ENCODE measurements at regions not wholly inside any gene's neighbourhood (a gene's known extent, or its start where the extent isn't known, plus 50 kb on each side); places are given as distances from the start of the nearest gene placed in this dataset.
"Not testable (repeated sequence)": the region's sequence is repeated elsewhere in the genome, so short reads cannot be mapped to it uniquely, and the experiment has no call there.

- BruUV-seq (replicated peaks); DNase-seq; H3K36me3 ChIP-seq (ENCODE audit: control insufficient read depth, insufficient read depth, low read length); intact Hi-C loops (cut with micrococcal nuclease; ENCODE audit: unreplicated experiment); POLR2A ChIA-PET; H3K27me3 ChIP-seq (replicated peaks; ENCODE audit: control insufficient read depth, insufficient read depth, low read length); CTCF ChIA-PET; H3K4me1 Mint-ChIP-seq (ENCODE audit: low read depth, unreplicated experiment); H3K4me3 ChIP-seq (ENCODE audit: low read depth, low read length); H3K36me3 Mint-ChIP-seq (ENCODE audit: insufficient read depth, unreplicated experiment); H3K9me3 Mint-ChIP-seq (ENCODE audit: unreplicated experiment); H3K27me3 Mint-ChIP-seq (ENCODE audit: insufficient read depth, unreplicated experiment); H3K4me3 Mint-ChIP-seq (ENCODE audit: unreplicated experiment); H3K27ac Mint-ChIP-seq (ENCODE audit: unreplicated experiment); H3K9me3 ChIP-seq; H3K4me1 ChIP-seq: not testable (repeated sequence)
Observed at GRCh38 chr20:30669330-30670029, 588.0 kb upstream of the DEFB115 start.

- H3K9me3 Mint-ChIP-seq (ENCODE audit: unreplicated experiment); POLR2A ChIA-PET; H3K4me3 ChIP-seq (ENCODE audit: low read depth, low read length); H3K27me3 ChIP-seq (replicated peaks; ENCODE audit: control insufficient read depth, insufficient read depth, low read length); CTCF ChIA-PET; H3K4me1 Mint-ChIP-seq (ENCODE audit: low read depth, unreplicated experiment); H3K27ac Mint-ChIP-seq (ENCODE audit: unreplicated experiment); BruUV-seq (replicated peaks); H3K36me3 Mint-ChIP-seq (ENCODE audit: insufficient read depth, unreplicated experiment); H3K4me3 Mint-ChIP-seq (ENCODE audit: unreplicated experiment); DNase-seq; H3K27me3 Mint-ChIP-seq (ENCODE audit: insufficient read depth, unreplicated experiment); H3K36me3 ChIP-seq (ENCODE audit: control insufficient read depth, insufficient read depth, low read length); H3K4me1 ChIP-seq; intact Hi-C loops (cut with micrococcal nuclease; ENCODE audit: unreplicated experiment); H3K9me3 ChIP-seq: not testable (repeated sequence)
Observed at GRCh38 chr20:30671120-30671519, 586.3 kb upstream of the DEFB115 start.

- H3K27me3 Mint-ChIP-seq (ENCODE audit: insufficient read depth, unreplicated experiment); H3K9me3 ChIP-seq; H3K4me3 ChIP-seq (ENCODE audit: low read depth, low read length); H3K4me3 Mint-ChIP-seq (ENCODE audit: unreplicated experiment); BruUV-seq (replicated peaks); CTCF ChIA-PET; H3K4me1 ChIP-seq; H3K36me3 Mint-ChIP-seq (ENCODE audit: insufficient read depth, unreplicated experiment); H3K27me3 ChIP-seq (replicated peaks; ENCODE audit: control insufficient read depth, insufficient read depth, low read length); intact Hi-C loops (cut with micrococcal nuclease; ENCODE audit: unreplicated experiment); H3K27ac Mint-ChIP-seq (ENCODE audit: unreplicated experiment); DNase-seq; H3K9me3 Mint-ChIP-seq (ENCODE audit: unreplicated experiment); H3K36me3 ChIP-seq (ENCODE audit: control insufficient read depth, insufficient read depth, low read length); POLR2A ChIA-PET; H3K4me1 Mint-ChIP-seq (ENCODE audit: low read depth, unreplicated experiment): not testable (repeated sequence)
Observed at GRCh38 chr20:30675988-30676564, 581.4 kb upstream of the DEFB115 start.

GRCh38 chr20:30682236-30682635 is 575.2 kb upstream of the DEFB115 start:
- H3K4me3 ChIP-seq (ENCODE audit: low read depth, low read length); intact Hi-C loops (cut with micrococcal nuclease; ENCODE audit: unreplicated experiment); H3K4me1 Mint-ChIP-seq (ENCODE audit: low read depth, unreplicated experiment); H3K4me1 ChIP-seq; H3K36me3 ChIP-seq (ENCODE audit: control insufficient read depth, insufficient read depth, low read length); H3K27ac Mint-ChIP-seq (ENCODE audit: unreplicated experiment); CTCF ChIA-PET; H3K9me3 Mint-ChIP-seq (ENCODE audit: unreplicated experiment); H3K27me3 ChIP-seq (replicated peaks; ENCODE audit: control insufficient read depth, insufficient read depth, low read length); H3K4me3 Mint-ChIP-seq (ENCODE audit: unreplicated experiment); BruUV-seq (replicated peaks); DNase-seq; H3K36me3 Mint-ChIP-seq (ENCODE audit: insufficient read depth, unreplicated experiment); POLR2A ChIA-PET; H3K9me3 ChIP-seq: not testable (repeated sequence)
- peaks cover 12% of the 10 kb centered on the region for H3K27me3 Mint-ChIP-seq (ENCODE audit: insufficient read depth, unreplicated experiment)

- H3K27ac Mint-ChIP-seq (ENCODE audit: unreplicated experiment); H3K36me3 ChIP-seq (ENCODE audit: control insufficient read depth, insufficient read depth, low read length); intact Hi-C loops (cut with micrococcal nuclease; ENCODE audit: unreplicated experiment); H3K4me3 Mint-ChIP-seq (ENCODE audit: unreplicated experiment); H3K4me1 ChIP-seq; H3K4me3 ChIP-seq (ENCODE audit: low read depth, low read length); H3K4me1 Mint-ChIP-seq (ENCODE audit: low read depth, unreplicated experiment); H3K36me3 Mint-ChIP-seq (ENCODE audit: insufficient read depth, unreplicated experiment); H3K9me3 ChIP-seq; H3K27me3 Mint-ChIP-seq (ENCODE audit: insufficient read depth, unreplicated experiment); BruUV-seq (replicated peaks); H3K9me3 Mint-ChIP-seq (ENCODE audit: unreplicated experiment); H3K27me3 ChIP-seq (replicated peaks; ENCODE audit: control insufficient read depth, insufficient read depth, low read length); CTCF ChIA-PET; POLR2A ChIA-PET; DNase-seq: not testable (repeated sequence)
Observed at GRCh38 chr20:30712861-30713260, 544.6 kb upstream of the DEFB115 start.

- H3K9me3 ChIP-seq; CTCF ChIA-PET; intact Hi-C loops (cut with micrococcal nuclease; ENCODE audit: unreplicated experiment); H3K27me3 ChIP-seq (replicated peaks; ENCODE audit: control insufficient read depth, insufficient read depth, low read length); DNase-seq; H3K4me1 Mint-ChIP-seq (ENCODE audit: low read depth, unreplicated experiment); H3K36me3 ChIP-seq (ENCODE audit: control insufficient read depth, insufficient read depth, low read length); H3K4me3 Mint-ChIP-seq (ENCODE audit: unreplicated experiment); H3K9me3 Mint-ChIP-seq (ENCODE audit: unreplicated experiment); BruUV-seq (replicated peaks); H3K27ac Mint-ChIP-seq (ENCODE audit: unreplicated experiment); H3K27me3 Mint-ChIP-seq (ENCODE audit: insufficient read depth, unreplicated experiment); H3K36me3 Mint-ChIP-seq (ENCODE audit: insufficient read depth, unreplicated experiment); POLR2A ChIA-PET; H3K4me1 ChIP-seq; H3K4me3 ChIP-seq (ENCODE audit: low read depth, low read length): not testable (repeated sequence)
Observed at GRCh38 chr20:30719415-30720199, 537.9 kb upstream of the DEFB115 start.

GRCh38 chr20:30723511-30723910 is 534.0 kb upstream of the DEFB115 start:
- peak overlapping the region; percentile 21 for H3K4me3 ChIP-seq (ENCODE audit: low read depth, low read length)
- CTCF ChIA-PET; DNase-seq; H3K9me3 Mint-ChIP-seq (ENCODE audit: unreplicated experiment); H3K27ac Mint-ChIP-seq (ENCODE audit: unreplicated experiment); BruUV-seq (replicated peaks); H3K9me3 ChIP-seq; H3K4me1 ChIP-seq; H3K27me3 ChIP-seq (replicated peaks; ENCODE audit: control insufficient read depth, insufficient read depth, low read length); H3K27me3 Mint-ChIP-seq (ENCODE audit: insufficient read depth, unreplicated experiment); POLR2A ChIA-PET; intact Hi-C loops (cut with micrococcal nuclease; ENCODE audit: unreplicated experiment); H3K36me3 Mint-ChIP-seq (ENCODE audit: insufficient read depth, unreplicated experiment); H3K4me1 Mint-ChIP-seq (ENCODE audit: low read depth, unreplicated experiment); H3K36me3 ChIP-seq (ENCODE audit: control insufficient read depth, insufficient read depth, low read length): not testable (repeated sequence)
- peak overlapping the region; percentile 77 for H3K4me3 Mint-ChIP-seq (ENCODE audit: unreplicated experiment)

Measured in Caco-2 (cell line).